ENCODE measurements at regions not wholly inside any gene's neighbourhood (a gene's known extent, or its start where the extent isn't known, plus 50 kb on each side); places are given as distances from the start of the nearest gene placed in this dataset.

- TF ChIP-seq CTCF (IDR thresholded peaks at IDR 0.05) (no peak), EP300 (IDR thresholded peaks at IDR 0.05) (no peak), POLR2A (IDR thresholded peaks at IDR 0.05; ENCODE audit: low read depth) (no peak)
Observed at GRCh38 chr14:98984027-98984718, 287.8 kb downstream of the BCL11B start.
